Fibroblast of skin of back (primary cell): ENCODE measurements at regions not wholly inside any gene's neighbourhood (a gene's known extent, or its start where the extent isn't known, plus 50 kb on each side); places are given as distances from the start of the nearest gene placed in this dataset.
A peak's percentile ranks its signal among the peaks of the same experiment; 100 is the strongest.

Experiments
- DNase-seq: peaks from one replicate; pipeline ENCODE4 v3.0.0-alpha.2; 2013

DNA sequence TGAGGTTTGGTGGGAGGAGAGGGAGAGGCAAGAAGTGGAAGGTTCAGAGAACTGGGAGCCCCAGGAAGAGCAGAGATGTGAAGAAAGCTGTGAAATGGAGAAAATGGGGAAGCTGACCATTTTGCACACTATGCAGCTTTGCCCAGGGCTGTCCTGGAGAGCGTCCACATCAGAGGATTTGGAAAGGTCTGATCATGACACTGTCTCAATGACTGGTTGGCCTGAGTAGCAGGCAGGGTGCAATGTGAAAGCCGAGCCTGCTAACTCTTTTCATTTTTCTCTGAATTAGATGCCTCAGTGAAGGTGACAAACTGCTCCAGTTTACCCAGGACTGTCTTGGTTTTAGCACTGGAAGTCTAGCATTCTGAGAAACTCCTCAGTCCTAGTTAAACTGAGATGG lies 330.1 kb upstream of the RPS6KA3 start:
- DNase-seq: no peak

DNA sequence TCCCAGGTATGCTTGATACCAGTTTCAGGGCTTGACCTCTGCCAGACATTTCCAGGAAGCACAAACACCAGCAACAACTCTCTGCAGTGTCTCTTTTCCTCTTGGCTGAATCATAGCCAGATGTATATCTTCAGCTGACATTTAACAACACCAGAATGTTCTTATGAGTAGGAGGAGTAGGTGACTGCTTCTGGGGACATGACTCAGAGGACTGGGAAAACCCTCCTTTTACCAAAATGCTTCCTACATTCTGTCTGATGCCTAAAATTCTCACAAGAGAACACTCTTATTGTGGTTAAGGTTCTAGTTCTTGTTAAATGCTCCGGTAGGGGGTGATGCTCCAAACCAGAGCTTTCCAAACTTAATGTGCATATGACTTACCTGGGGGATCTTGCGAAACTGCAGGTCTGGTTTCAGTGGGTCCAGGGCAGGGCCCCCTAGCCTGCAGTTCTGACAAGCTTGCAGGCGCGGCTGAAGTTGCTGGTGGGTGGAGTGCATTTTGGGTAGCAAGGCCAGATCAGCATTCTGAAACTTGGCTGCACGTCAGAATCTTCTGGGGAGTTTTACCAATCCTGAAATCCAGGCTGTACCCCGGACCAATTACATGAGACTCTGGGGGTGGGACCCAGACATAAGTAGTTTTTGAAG lies 329.3 kb upstream of the RPS6KA3 start:
- DNase-seq: peak; percentile 12

DNA sequence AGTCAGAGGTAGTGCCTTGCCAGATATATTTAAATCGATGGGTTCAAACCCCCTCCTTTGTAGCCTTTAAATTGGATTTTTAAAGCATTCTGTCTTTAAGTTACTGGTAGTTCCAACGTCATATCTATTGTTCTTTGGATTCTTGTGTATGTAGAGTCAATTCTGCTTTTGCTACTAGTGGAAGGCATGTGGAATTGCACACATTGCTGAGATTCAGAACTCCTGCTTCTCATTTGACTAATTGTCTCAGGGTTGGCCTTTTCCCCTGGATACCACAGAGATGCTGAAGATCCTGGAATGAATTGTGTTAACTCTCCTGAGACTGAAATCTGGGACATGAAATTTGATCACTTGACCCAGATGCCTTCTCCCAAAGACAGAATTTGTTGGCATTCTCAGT lies 328.3 kb upstream of the RPS6KA3 start:
- peak; percentile 38 for DNase-seq

DNA sequence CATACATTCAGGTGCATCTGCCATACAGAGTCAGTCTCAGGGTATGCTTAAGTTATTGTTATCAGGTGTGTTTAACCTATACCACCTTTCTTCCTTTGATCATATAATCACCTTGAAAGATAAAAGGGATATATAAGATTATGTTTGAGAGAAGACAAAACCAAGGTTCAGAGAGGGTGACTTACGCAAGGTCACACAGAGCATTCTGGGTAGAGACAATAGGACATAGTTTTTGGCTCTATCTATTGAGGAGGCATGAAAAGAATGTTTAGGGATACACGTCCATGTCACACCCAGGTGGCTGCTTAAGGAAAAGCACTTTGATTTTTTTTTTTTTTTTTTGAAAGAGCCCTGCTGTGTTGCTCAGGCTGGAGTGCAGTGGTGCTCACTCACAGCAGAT lies 327.1 kb upstream of the RPS6KA3 start:
- DNase-seq: no peak

DNA sequence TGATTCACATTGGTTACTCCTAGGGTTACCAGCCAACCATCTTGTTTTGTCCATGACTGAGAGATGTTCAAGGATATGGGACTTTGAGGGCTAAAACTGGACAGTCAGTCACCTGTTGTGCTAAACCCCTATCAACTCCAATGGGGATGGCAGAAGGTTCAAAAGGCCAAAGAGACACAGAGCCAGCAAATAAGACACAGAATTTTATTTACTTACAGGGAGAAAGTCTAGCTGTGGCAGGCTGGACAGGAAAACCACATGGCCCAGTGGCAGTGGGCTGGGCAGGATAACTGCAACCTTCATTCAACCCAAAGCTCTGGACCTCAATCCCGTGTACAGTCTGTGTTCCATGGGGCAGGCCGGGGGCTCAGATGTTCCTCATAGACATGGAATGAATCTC lies 326.7 kb upstream of the RPS6KA3 start:
- DNase-seq: no peak

DNA sequence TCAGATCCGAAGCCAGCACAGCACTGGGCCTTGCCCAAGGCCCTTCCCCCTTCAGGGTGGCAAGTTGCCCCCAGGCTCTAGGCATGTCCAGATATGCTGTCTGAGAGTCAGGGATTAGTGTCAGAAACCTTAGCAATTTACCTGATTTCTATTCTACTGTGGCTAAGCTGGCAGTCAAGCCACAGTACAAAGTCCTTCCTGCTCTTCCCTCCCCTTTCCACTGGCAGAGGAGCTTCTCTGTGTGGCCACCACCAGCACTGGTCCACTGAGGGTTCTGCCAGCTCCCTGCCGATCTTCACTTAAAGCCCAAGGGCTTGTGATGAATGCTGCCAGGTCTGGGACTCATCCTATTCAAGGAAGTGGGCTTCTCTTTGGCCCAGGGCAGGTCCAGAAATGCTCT lies 324.5 kb upstream of the RPS6KA3 start:
- no peak for DNase-seq

DNA sequence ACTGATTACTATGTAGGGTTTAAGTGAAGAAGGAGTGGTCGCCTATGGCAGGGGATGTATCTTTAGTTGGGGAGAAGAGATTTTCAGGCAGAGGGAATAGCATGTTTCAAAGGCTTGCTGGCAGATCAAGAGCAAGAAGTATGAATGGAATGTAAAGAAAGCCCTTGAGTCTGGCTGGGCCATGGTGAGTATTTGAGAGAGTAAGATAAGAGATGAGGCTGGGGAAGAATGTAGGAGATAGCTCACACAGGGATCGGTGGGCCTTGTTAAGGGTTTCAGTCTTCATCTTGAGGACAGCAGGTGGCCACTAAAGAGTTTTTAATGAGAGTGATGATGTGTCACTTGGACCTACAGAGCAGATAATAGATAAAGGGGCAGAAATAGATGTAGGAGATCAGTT lies 319.1 kb upstream of the RPS6KA3 start:
- peak; percentile 27 for DNase-seq

DNA sequence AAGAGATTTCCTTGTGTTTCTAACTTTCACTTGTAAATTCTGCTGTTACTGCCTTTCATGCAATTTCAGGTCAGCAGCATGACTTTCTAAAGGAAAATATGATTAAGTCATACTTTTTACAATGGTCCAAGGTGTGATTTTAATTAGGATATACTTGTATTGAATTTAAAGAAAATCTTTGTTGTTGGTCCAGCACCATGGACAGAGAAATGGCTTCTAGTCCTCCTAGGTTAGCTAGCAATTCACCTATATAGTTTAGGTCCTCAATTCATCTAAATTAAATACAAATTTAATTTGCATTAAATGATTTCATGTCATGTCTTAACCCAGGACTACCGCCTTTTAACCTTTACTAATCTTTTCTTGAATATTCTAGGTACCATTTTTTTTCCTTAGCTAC lies 304.9 kb upstream of the RPS6KA3 start:
- DNase-seq: peak; percentile 12

DNA sequence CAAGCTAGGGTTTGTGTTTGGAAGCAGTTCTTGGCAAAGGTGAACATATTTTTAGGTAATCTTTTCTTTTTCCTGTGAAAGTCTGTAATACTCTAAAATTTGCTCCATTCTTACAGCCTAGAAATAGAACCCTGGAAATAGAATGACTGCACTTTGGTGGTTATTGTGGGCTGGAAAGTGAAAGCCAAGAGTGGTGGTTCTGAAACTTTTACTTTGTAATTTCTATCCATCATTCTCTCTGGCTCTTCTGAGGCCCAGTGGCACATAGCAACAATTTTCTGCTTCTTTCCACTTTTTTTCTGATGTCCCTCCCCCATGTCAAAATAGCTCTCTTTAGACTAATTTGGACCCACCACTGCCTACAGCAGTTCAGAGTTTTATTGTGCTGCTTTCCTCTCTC lies 300.4 kb upstream of the RPS6KA3 start:
- no peak for DNase-seq

DNA sequence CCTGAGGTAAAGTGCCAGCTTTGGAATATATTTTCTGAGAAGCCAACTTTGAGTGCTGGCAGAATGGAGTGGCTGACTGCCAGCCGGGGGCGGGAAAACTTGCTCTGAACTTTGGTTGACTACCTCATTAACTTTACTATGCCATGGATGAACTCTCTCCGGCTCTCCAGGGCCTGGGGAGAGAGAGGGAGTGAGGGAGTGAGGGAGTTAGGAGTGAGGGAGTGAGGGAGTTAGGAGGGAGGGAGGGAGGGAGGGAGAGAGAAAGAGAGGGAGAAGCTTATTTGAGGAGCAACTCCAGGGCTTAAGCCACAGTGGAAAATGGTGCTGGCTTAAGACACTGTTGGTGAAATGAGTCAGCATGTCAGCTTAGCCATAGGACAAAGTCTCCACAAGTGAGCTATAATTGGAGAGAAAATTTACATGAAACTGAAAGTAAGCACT lies 280.9 kb upstream of the RPS6KA3 start:
- peak; percentile 60 for DNase-seq

DNA sequence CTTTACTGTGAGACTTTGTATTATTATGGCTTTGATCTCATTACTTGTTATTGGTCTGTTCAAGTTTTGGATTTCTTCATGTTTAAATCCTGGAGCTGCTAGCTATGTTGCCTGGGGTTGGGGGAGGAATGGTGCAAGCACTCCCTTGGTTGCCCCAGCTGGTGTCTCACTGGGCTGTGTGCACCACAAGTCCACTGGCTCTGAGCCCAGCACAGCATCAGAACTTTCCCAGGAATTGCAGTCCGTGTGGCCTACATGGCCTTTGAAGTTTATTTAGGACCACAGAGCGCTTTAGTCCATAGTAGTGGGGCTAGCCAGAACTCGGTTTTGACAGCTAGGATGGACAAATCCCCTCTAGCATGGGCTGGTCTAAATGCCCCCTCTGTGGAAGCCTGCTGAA lies 278.8 kb upstream of the RPS6KA3 start:
- peak; percentile 9 for DNase-seq

DNA sequence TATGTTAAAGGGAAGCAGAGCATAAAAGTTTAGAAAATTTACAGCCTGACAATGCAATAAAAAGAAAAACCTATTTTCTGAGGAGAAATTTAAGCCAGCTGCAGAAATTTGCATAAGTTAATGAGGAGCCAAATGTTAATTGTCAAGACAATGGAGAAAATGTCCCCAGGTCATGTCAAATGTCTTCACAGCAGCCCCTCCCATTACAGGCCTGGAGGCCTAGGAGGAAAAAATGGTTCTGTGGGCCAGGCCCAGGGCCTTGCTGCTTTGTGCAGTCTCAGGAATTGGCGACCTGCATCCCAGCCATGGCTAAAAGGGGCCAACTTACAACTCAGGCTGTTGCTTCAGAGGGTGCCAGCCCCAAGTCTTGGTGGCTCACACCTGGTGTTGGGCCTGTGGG lies 275.4 kb upstream of the RPS6KA3 start:
- no peak for DNase-seq

DNA sequence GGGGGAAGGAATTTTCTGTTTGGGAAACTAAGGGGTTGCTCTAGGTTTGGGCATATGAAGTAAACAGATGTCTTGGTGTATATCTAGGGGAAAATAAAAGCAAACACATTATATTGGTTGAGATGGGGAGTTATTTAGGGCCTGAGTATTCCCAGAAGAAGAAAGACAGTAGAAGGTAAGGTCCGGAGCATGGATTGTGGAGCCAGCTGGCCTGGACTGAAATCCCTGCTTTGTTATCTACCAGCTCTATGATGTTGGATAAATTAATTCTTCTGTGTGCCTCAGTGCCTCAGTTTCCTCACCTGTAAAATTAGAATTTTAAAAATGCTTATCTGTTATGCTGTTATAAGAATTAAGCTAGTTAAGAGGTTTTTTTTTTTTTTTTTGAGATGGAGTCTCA lies 272.3 kb upstream of the RPS6KA3 start:
- DNase-seq: no peak

DNA sequence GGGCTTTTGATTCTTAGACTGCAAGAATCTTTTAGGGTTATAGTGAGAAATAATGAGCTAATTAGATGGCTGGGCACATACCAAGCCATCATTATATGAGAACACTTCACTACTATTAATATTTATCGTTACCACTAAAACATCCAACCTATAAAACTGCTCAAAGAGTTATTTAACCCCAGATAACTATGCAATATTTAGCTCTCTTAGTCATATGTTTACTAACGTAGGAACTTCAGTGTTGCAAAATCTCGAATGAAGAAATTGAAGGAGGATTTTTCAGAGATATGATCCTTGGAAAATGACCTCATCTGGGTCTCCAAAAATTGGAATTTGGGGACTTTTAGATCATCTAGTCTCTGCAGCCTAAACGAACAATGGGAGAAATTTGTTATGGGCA lies 265.0 kb upstream of the RPS6KA3 start:
- no peak for DNase-seq

DNA sequence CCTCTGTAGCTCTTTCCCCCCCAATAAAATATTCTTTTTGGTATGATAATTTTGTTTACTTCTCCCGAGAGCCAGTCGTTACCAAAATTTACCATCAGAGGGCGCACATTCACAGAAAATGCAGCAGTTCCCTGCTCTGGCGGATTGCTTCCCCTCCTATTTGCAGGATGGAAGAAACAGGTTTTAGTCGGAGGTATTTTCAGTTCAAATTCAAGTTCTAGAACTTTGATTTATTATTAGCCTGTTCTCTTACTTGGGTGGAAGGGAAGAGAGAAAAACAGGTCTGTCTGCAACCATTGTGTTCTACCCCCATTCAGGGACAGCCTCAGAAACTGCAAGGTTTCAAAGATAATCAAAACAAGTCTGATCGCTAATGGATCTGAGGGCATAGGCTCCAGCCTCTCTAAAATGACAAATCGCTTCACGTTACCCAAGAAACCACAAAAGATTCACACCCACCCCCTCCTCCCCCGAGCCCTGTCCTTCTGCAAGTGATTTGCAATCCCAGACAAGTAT lies 263.8 kb upstream of the RPS6KA3 start:
- DNase-seq: peak; percentile 45

DNA sequence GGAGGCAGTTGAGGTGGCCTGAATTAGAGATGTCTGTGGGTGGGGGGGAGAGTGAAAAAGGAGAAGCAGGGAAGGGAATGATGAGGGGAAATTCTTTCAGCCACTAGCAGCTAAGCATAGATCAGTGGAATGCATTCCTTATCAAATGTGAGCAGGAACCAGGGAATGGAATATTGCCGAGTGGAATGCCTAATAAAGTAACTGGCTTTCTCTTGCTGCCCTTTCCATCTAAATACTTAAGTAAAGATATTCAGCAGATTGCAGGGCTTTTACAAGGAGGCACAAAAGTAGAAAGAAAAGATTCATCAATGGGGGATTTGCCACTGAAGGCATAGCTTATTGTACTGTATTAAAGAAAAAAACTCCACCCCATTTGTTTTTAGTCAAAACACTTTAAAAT lies 263.0 kb upstream of the RPS6KA3 start:
- DNase-seq: no peak

DNA sequence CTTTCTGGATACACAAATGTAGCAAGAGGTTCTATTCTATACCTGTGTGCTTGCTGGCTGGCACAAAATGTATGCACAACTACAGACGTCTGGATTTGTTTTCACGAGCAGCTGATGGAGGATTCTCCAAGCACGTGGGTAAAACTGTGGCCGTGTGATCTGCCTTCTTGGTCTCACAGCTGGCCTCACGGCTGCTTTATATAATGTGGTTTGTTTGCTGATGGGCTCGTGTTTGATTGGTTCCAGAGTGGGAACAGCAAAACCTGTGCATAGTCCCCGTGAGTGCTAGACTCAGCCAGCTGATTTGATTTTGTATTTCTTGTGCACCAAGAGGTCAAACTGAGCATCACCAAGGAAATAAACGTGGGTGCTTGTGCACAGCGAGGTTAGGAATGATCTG lies 262.6 kb upstream of the RPS6KA3 start:
- DNase-seq: no peak

DNA sequence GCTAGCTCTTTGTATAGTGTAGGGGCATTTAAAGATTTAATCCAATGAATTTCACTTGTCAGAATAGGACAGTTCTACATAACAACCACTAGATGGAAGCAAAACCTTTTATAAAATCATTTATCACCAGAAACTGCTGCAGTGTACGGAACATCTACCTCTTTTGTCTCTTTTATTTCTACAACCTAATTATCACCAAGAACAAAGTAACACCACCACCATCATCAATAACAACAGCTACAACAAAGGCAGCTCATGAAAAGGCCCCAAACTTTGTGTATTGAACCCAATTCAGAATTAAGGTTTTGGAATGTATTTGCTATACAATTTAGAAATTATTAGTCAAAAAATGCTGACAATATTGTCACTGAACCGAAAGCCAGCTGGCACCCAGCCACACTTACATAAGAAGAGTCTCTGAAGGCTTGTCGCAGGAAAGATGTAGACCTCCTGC lies 260.9 kb upstream of the RPS6KA3 start:
- peak; percentile 28 for DNase-seq

DNA sequence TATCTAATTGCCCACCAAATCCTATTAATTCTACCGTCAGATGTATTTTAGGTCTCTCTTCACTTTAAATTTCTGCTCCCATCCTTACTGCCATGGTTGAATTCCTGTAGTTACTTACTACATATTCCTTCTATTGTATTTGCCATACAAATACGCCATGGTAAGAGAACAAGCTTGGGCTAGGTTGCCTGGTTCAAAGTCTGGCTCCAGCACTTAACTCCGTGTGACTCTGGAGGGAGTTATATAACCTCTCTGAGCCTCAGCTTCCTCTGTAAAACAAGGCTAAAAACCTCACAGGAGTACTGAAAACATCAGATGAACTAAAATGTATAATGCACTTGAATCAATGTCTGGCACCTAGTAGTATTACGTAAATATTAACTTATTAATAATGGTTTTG lies 260.3 kb upstream of the RPS6KA3 start:
- DNase-seq: no peak

DNA sequence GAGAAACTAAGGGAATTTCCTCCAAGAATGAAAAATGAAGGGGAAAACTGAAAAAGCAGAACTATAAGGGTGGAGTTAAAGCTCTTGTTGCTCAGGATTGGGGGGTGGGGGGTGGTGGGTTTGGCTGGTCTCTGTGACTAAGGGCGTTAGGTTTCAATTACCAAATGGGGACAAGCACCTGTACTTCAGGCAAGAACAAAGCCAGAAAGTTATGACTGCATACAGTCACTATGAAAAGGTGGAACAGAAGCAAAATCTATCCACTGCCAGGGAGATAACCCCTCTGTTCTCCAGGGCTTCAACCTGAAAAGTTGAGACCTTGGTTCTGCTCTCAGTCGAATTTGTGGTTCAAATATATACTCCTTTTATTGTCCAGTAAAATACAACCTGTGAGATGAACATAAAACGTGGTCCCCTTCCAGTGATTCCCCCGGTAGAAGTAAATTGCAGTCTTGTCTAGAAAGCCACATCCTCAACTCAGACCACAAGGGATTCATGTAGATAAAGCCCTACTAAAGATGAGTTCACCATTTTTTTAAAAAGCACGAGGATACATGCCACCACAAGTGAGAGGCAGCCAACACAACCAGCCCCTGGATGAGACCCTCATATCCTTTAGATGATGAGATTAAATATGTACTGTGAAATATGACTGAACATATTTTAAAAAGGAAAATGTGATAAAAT lies 257.1 kb upstream of the RPS6KA3 start:
- DNase-seq: no peak

DNA sequence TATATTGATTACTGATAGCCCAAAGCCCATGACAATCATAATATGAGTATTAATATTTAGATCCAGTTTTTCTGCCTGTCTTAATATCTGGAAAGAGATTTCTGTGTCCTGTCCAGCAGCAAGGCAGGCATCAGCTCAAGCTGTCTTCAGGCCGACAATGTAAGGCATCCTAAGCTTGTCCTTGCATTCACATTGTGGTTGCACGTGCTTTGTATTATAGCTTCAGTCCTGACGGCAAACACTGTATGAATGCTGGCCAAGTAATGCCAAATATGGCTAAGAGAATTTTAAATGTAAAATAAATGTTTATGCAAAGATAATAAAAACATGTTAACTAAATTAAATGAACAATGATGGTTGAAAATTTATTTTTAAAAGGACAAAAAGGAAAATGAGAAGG lies 255.7 kb upstream of the RPS6KA3 start:
- DNase-seq: peak; percentile 32

DNA sequence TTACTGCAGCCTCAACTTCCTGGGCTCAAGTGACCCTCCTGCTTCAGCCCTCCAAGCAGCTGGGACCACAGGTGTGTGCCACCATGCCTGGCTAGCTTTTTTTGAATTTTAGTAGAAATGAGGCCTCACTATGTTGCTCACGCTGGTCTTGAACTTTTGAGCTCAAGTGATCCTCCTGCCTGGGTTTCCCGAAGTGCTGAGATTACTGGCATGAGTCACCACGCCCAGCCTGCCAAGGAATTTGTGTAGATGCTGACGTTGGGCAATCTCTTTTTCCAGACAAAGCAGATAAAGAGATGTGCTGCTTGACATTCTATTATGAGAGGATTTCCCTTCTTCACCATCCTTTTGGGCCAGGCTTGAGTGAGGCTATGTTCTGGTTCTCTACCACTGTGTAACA lies 254.5 kb upstream of the RPS6KA3 start:
- DNase-seq: peak; percentile 43

DNA sequence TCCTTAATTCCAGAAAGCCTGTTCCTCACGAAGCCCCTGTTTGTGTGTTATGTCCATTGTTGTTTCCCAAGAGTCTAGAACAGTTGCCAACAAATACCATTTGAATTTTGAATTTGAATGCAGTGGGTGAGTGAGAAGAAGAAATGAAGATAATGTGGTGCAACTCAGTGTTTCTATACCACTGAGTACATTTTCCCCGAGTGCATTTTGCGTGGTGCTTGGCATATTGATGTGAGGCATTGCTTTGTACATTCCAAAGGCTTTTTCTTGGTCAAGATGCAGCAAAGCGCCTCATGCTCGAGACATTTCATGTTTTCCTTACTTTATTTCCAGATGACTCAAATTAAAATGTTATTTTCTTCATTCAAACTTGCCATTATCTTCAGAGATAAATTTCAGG lies 253.1 kb upstream of the RPS6KA3 start:
- no peak for DNase-seq

DNA sequence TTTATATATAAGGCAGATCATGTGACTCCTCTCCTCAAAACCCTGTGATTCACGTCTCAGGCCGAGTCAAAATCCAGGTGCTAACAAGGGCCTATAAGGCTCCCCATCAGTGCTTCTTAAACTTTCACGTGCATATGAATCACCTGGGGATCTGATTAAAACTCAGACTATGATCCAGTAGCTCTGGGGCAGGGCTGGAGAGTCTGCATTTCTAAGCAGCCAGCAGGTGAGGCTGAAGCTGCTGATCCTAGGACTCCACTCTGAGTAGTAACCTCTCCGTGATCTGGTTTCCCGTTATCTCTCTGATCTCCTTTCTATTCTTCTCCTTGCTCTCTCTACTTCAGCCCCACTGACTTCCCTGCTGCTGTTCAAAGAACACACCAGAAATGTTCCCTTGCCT lies 252.4 kb upstream of the RPS6KA3 start:
- DNase-seq: no peak
